Islet precursor cell (in vitro differentiated cells): ENCODE measurements at regions not wholly inside any gene's neighbourhood (a gene's known extent, or its start where the extent isn't known, plus 50 kb on each side); places are given as distances from the start of the nearest gene placed in this dataset.

ENCODE experiments used
- DNase-seq: peaks from one replicate; pipeline ENCODE4 v3.0.0-alpha.2; 2018

GRCh38 chr15:35783203-35783602, 237.2 kb upstream of the DPH6 start:
- DNase-seq = no peak

GRCh38 chr15:35784745-35785144, 238.8 kb upstream of the DPH6 start:
- DNase-seq = no peak

GRCh38 chr15:35810007-35810406, 264.0 kb upstream of the DPH6 start:
- no peak for DNase-seq

GRCh38 chr15:35813573-35813972, 267.6 kb upstream of the DPH6 start:
- DNase-seq = no peak

GRCh38 chr15:35818846-35819245, 272.9 kb upstream of the DPH6 start:
- DNase-seq = no peak

GRCh38 chr15:35822153-35822552, 276.2 kb upstream of the DPH6 start:
- DNase-seq = no peak

GRCh38 chr15:35827141-35827540, 281.2 kb upstream of the DPH6 start:
- no peak for DNase-seq

- DNase-seq = no peak
Observed at GRCh38 chr15:35827911-35828310, 281.9 kb upstream of the DPH6 start.

GRCh38 chr15:35833581-35833980, 287.6 kb upstream of the DPH6 start:
- DNase-seq = no peak

GRCh38 chr15:35834216-35834830, 288.4 kb upstream of the DPH6 start:
- no peak for DNase-seq

- no peak for DNase-seq
Observed at GRCh38 chr15:35834866-35835265, 288.9 kb upstream of the DPH6 start.

GRCh38 chr15:35838424-35839111, 292.6 kb upstream of the DPH6 start:
- no peak for DNase-seq

- DNase-seq = no peak
Observed at GRCh38 chr15:35842631-35843030, 296.7 kb upstream of the DPH6 start.

- DNase-seq = no peak
Observed at GRCh38 chr15:35843498-35843897, 297.5 kb upstream of the DPH6 start.

- no peak for DNase-seq
Observed at GRCh38 chr15:35850284-35850683, 304.3 kb upstream of the DPH6 start.

GRCh38 chr15:35851491-35851890, 305.5 kb upstream of the DPH6 start:
- DNase-seq = no peak

- no peak for DNase-seq
Observed at GRCh38 chr15:35852818-35853624, 307.1 kb upstream of the DPH6 start.

- no peak for DNase-seq
Observed at GRCh38 chr15:35854316-35854715, 308.4 kb upstream of the DPH6 start.

- DNase-seq = no peak
Observed at GRCh38 chr15:35857567-35858226, 311.7 kb upstream of the DPH6 start.

- no peak for DNase-seq
Observed at GRCh38 chr15:35858707-35859106, 312.7 kb upstream of the DPH6 start.

- no peak for DNase-seq
Observed at GRCh38 chr15:35863655-35864054, 317.7 kb upstream of the DPH6 start.

GRCh38 chr15:35867356-35867755, 321.4 kb upstream of the DPH6 start:
- no peak for DNase-seq

GRCh38 chr15:35871282-35871681, 325.3 kb upstream of the DPH6 start:
- DNase-seq = no peak

- no peak for DNase-seq
Observed at GRCh38 chr15:35871812-35872211, 325.8 kb upstream of the DPH6 start.
